ENCODE measurements at regions not wholly inside any gene's neighbourhood (a gene's known extent, or its start where the extent isn't known, plus 50 kb on each side); places are given as distances from the start of the nearest gene placed in this dataset.

DNA sequence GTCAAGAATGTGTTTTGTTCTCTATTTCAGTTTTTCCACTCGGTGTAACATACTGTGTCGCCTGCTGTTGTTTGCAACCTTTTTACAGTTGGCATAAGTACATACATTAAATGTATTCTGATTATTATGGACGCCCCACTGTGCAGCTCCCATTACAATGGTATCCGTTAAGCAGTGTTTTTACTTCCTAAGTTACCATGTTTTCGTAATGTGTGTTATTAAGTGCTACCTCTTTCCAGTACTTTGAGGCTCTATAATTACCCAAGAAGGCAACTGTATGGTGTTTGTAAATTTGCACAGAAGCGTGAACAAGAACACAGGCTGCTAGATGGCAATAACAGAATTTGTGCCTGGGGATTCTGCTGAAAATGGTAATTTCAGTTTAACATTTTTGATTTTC is 568.0 kb upstream of the MARCKS start:
- TF ChIP-seq, protein P1, sequence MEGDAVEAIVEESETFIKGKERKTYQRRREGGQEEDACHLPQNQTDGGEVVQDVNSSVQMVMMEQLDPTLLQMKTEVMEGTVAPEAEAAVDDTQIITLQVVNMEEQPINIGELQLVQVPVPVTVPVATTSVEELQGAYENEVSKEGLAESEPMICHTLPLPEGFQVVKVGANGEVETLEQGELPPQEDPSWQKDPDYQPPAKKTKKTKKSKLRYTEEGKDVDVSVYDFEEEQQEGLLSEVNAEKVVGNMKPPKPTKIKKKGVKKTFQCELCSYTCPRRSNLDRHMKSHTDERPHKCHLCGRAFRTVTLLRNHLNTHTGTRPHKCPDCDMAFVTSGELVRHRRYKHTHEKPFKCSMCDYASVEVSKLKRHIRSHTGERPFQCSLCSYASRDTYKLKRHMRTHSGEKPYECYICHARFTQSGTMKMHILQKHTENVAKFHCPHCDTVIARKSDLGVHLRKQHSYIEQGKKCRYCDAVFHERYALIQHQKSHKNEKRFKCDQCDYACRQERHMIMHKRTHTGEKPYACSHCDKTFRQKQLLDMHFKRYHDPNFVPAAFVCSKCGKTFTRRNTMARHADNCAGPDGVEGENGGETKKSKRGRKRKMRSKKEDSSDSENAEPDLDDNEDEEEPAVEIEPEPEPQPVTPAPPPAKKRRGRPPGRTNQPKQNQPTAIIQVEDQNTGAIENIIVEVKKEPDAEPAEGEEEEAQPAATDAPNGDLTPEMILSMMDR (IDR thresholded peaks at IDR 0.05; ENCODE audit: low read length), result no peak
- TF ChIP-seq EZH2 (IDR thresholded peaks at IDR 0.05; ENCODE audit: borderline replicate concordance, low read length), result no peak
